ENCODE measurements at regions not wholly inside any gene's neighbourhood (a gene's known extent, or its start where the extent isn't known, plus 50 kb on each side); places are given as distances from the start of the nearest gene placed in this dataset.
"Not testable (repeated sequence)": the region's sequence is repeated elsewhere in the genome, so short reads cannot be mapped to it uniquely, and the experiment has no call there.

- no peak for DNase-seq (ENCODE audit: low read depth in 2 of 2, low spot score in 1 of 2)
These were observed 813.2 kb downstream of the BRD1 start for GRCh38 chr22:49014227-49015201.

- DNase-seq (ENCODE audit: low read depth in 2 of 2, low spot score in 1 of 2), result no peak
These were observed 814.0 kb downstream of the BRD1 start for GRCh38 chr22:49013707-49014106.

GRCh38 chr22:49012712-49013395 lies 814.8 kb downstream of the BRD1 start:
- DNase-seq (ENCODE audit: low read depth in 2 of 2, low spot score in 1 of 2), result no peak

GRCh38 chr22:49011769-49012648 lies 815.7 kb downstream of the BRD1 start:
- DNase-seq (ENCODE audit: low read depth in 2 of 2, low spot score in 1 of 2), result no peak

- no peak for DNase-seq (ENCODE audit: low read depth in 2 of 2, low spot score in 1 of 2)
These were observed 816.3 kb downstream of the BRD1 start for GRCh38 chr22:49011379-49011768.

- DNase-seq (ENCODE audit: low read depth in 2 of 2, low spot score in 1 of 2), result no peak
These were observed 816.8 kb downstream of the BRD1 start for GRCh38 chr22:49010901-49011300.

GRCh38 chr22:49010070-49010863 lies 817.4 kb downstream of the BRD1 start:
- no peak for DNase-seq (ENCODE audit: low read depth in 2 of 2, low spot score in 1 of 2)

- DNase-seq (ENCODE audit: low read depth in 2 of 2, low spot score in 1 of 2), result no peak
These were observed 818.2 kb downstream of the BRD1 start for GRCh38 chr22:49009359-49010063.

- no peak for DNase-seq (ENCODE audit: low read depth in 2 of 2, low spot score in 1 of 2)
These were observed 818.9 kb downstream of the BRD1 start for GRCh38 chr22:49008682-49009235.

- no peak for DNase-seq (ENCODE audit: low read depth in 2 of 2, low spot score in 1 of 2)
These were observed 820.5 kb downstream of the BRD1 start for GRCh38 chr22:49007013-49007653.

GRCh38 chr22:49006207-49007012 lies 821.3 kb downstream of the BRD1 start:
- no peak for DNase-seq (ENCODE audit: low read depth in 2 of 2, low spot score in 1 of 2)

GRCh38 chr22:49005557-49005956 lies 822.1 kb downstream of the BRD1 start:
- no peak for DNase-seq (ENCODE audit: low read depth in 2 of 2, low spot score in 1 of 2)

- DNase-seq (ENCODE audit: low read depth in 2 of 2, low spot score in 1 of 2), result no peak
These were observed 822.9 kb downstream of the BRD1 start for GRCh38 chr22:49004484-49005399.

- not testable (repeated sequence) for DNase-seq (ENCODE audit: low read depth in 2 of 2, low spot score in 1 of 2)
These were observed 830.1 kb downstream of the BRD1 start for GRCh38 chr22:48997605-48998004.

GRCh38 chr22:48993655-48994054 lies 834.0 kb downstream of the BRD1 start:
- DNase-seq (ENCODE audit: low read depth in 2 of 2, low spot score in 1 of 2), result no peak

- no peak for DNase-seq (ENCODE audit: low read depth in 2 of 2, low spot score in 1 of 2)
These were observed 843.0 kb downstream of the BRD1 start for GRCh38 chr22:48984639-48985038.

GRCh38 chr22:48982321-48982905 lies 845.3 kb downstream of the BRD1 start:
- DNase-seq (ENCODE audit: low read depth in 2 of 2, low spot score in 1 of 2), result no peak

Measured in stimulated activated CD8-positive, alpha-beta memory T cell treated with anti-CD3 and anti-CD28 coated beads, Interleukin-4, amount 100 ng/mL, for 4 hours (primary cell).